ENCODE measurements at regions not wholly inside any gene's neighbourhood (a gene's known extent, or its start where the extent isn't known, plus 50 kb on each side); places are given as distances from the start of the nearest gene placed in this dataset.

DNA sequence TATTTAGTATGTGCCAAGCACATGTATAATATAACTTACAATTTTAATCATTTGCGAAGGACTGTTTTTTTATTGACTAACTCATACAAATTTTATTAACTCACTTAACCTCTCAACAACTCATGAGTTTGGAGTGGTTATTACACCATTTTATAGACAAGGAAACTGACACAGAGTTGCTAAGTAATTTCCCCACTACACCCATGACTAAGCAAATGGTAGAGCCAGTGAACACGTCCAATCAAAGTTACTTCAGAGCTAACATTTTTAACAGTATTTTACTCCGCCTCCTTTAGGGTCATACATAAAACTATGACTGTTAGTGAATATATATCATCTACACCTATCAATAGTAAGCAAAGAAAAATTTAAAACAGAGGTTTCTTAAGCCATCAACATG is 556.7 kb upstream of the FSIP2 start:
- Histone ChIP-seq H3K27ac (ENCODE audit: insufficient read depth, low read length) (no peak overlapping the region), H2BK120ac (ENCODE audit: low read depth, low read length) (no peak overlapping the region), H2BK20ac (ENCODE audit: low read depth, low read length) (no peak overlapping the region), H3K9me3 (ENCODE audit: control insufficient read depth, insufficient read depth, low read length) (peaks cover 7% of the 10 kb centered on the region), H3K9me1 (ENCODE audit: insufficient read depth, low read length) (no peaks in the 10 kb centered on the region), H3K36me3 (ENCODE audit: control insufficient read depth, insufficient read depth, low read length) (no peaks in the 10 kb centered on the region), H4K91ac (ENCODE audit: insufficient read depth, low read depth, low read length) (no peak overlapping the region), H2AK9ac (replicated peaks; ENCODE audit: low read depth, low read length, poor library complexity) (no peak overlapping the region), H3K27me3 (ENCODE audit: control insufficient read depth, insufficient read depth, low read length) (no peaks in the 10 kb centered on the region), H3K23ac (ENCODE audit: low read depth, low read length) (no peak overlapping the region), H2BK15ac (ENCODE audit: low read depth, low read length) (no peak overlapping the region), H3K9ac (ENCODE audit: low read depth, low read length) (no peak overlapping the region), H4K5ac (ENCODE audit: low read depth, low read length) (no peak overlapping the region), H3K18ac (ENCODE audit: low read depth, low read length) (no peak overlapping the region), H3K4ac (ENCODE audit: low read depth, low read length) (no peak overlapping the region), H2AFZ (replicated peaks; ENCODE audit: low read length, poor library complexity) (no peak overlapping the region), H2AK5ac (ENCODE audit: low read depth, low read length) (no peak overlapping the region), H3K14ac (replicated peaks; ENCODE audit: low read depth, low read length) (no peak overlapping the region), H3K4me1 (ENCODE audit: control insufficient read depth, insufficient read depth, low read length) (no peaks in the 10 kb centered on the region), H3K4me2 (ENCODE audit: low read depth, low read length) (no peak overlapping the region), H3K56ac (ENCODE audit: extremely low read depth, insufficient read depth, low read length) (no peak overlapping the region), H2BK5ac (ENCODE audit: low read depth, low read length, poor library complexity, severe bottlenecking) (no peak overlapping the region), H4K8ac (ENCODE audit: low read depth in 2 of 2, low read length in 2 of 2) (no peak overlapping the region), H4K20me1 (ENCODE audit: insufficient read depth, low read length) (no peaks in the 10 kb centered on the region), H3K79me1 (ENCODE audit: low read depth in 1 of 2, low read length in 2 of 2) (no peaks in the 10 kb centered on the region), H3K4me3 (ENCODE audit: insufficient read depth, low read depth, low read length) (no peak overlapping the region)
- dilution Hi-C loops (cut with HindIII; ENCODE audit: low sequenced_read_pairs, unreplicated experiment): no loop called here
- no CpG with 5 or more reads among the region's 3 CpGs for WGBS, 2 experiments (ENCODE audit: extremely low coverage in 2 of 2, insufficient read length in 1 of 2)
- TF ChIP-seq RCOR1 (IDR thresholded peaks at IDR 0.05; ENCODE audit: insufficient replicate concordance, low read length) (no peak), CHD1 (IDR thresholded peaks at IDR 0.05; ENCODE audit: low read depth, low read length) (no peak), BHLHE40 (IDR thresholded peaks at IDR 0.05; ENCODE audit: low read depth, low read length) (no peak), SMC3 (IDR thresholded peaks at IDR 0.05; ENCODE audit: low read depth, low read length) (no peak), RFX5 (IDR thresholded peaks at IDR 0.05; ENCODE audit: low read depth, low read length) (no peak), MAZ (IDR thresholded peaks at IDR 0.05; ENCODE audit: borderline replicate concordance, low read depth, low read length) (no peak), RAD21 (IDR thresholded peaks at IDR 0.05; ENCODE audit: low read length) (no peak), NFE2L2 (IDR thresholded peaks at IDR 0.05; ENCODE audit: low read depth, low read length) (no peak)
- TF ChIP-seq, protein P1, sequence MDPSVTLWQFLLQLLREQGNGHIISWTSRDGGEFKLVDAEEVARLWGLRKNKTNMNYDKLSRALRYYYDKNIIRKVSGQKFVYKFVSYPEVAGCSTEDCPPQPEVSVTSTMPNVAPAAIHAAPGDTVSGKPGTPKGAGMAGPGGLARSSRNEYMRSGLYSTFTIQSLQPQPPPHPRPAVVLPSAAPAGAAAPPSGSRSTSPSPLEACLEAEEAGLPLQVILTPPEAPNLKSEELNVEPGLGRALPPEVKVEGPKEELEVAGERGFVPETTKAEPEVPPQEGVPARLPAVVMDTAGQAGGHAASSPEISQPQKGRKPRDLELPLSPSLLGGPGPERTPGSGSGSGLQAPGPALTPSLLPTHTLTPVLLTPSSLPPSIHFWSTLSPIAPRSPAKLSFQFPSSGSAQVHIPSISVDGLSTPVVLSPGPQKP (IDR thresholded peaks at IDR 0.05; ENCODE audit: borderline replicate concordance, low read depth, low read length): no peak
- intact Hi-C loops (cut with micrococcal nuclease): no loop called here
- DNase-seq (no peak), ATAC-seq (ENCODE audit: low read depth) (no peak)
- BruUV-seq (replicated peaks): no TSS peak
- ChIA-PET POLR2A (ENCODE audit: unreplicated experiment) (no interaction called here), CTCF (no interaction called here)
- in situ Hi-C loops (cut with MboI; ENCODE audit: low sequenced_read_pairs): no loop called here

Data from IMR-90 (cell line).